ENCODE measurements at regions not wholly inside any gene's neighbourhood (a gene's known extent, or its start where the extent isn't known, plus 50 kb on each side); places are given as distances from the start of the nearest gene placed in this dataset.

GRCh38 chr3:28171962-28172361, 69.5 kb upstream of the CMC1 start:
- no peak for TF ChIP-seq EZH2 (IDR thresholded peaks at IDR 0.05; ENCODE audit: low read length, unreplicated experiment)
- no peak for TF ChIP-seq EZH2phosphoT487 (IDR thresholded peaks at IDR 0.05; ENCODE audit: borderline replicate concordance, low read length)
- TF ChIP-seq, protein P1, sequence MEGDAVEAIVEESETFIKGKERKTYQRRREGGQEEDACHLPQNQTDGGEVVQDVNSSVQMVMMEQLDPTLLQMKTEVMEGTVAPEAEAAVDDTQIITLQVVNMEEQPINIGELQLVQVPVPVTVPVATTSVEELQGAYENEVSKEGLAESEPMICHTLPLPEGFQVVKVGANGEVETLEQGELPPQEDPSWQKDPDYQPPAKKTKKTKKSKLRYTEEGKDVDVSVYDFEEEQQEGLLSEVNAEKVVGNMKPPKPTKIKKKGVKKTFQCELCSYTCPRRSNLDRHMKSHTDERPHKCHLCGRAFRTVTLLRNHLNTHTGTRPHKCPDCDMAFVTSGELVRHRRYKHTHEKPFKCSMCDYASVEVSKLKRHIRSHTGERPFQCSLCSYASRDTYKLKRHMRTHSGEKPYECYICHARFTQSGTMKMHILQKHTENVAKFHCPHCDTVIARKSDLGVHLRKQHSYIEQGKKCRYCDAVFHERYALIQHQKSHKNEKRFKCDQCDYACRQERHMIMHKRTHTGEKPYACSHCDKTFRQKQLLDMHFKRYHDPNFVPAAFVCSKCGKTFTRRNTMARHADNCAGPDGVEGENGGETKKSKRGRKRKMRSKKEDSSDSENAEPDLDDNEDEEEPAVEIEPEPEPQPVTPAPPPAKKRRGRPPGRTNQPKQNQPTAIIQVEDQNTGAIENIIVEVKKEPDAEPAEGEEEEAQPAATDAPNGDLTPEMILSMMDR (conservative IDR thresholded peaks at IDR 0.05; ENCODE audit: low read depth, low read length), result no peak
- no peaks in the 10 kb centered on the region for H3K4me1 ChIP-seq (ENCODE audit: insufficient read depth, low read length)
- H3K79me2 ChIP-seq (ENCODE audit: low read length), result no peaks in the 10 kb centered on the region
- H3K27me3 ChIP-seq (ENCODE audit: low read length), result no peaks in the 10 kb centered on the region
- H3K4me3 ChIP-seq (ENCODE audit: low read length), result no peak overlapping the region
- POLR2A ChIA-PET (ENCODE audit: unreplicated experiment), result no interaction called here
- no peaks in the 10 kb centered on the region for H3F3A ChIP-seq (ENCODE audit: low read length, unreplicated experiment)
- no peaks in the 10 kb centered on the region for H4K20me1 ChIP-seq (ENCODE audit: low read length)
- H3K9me2 ChIP-seq (replicated peaks; ENCODE audit: low read length), result no peaks in the 10 kb centered on the region
- intact Hi-C loops (cut with micrococcal nuclease), result no loop called here
- no peak overlapping the region for H3K4me2 ChIP-seq (ENCODE audit: low read length)
- no peak overlapping the region for H3K9ac ChIP-seq (ENCODE audit: low read length)
- no peak for ATAC-seq
- no peak overlapping the region for H2AFZ ChIP-seq (ENCODE audit: low read length)
- H3K36me3 ChIP-seq (ENCODE audit: low read depth, low read length), result no peaks in the 10 kb centered on the region
- no TSS peak for BruUV-seq (replicated peaks)
- no peak overlapping the region for H3K27ac ChIP-seq (ENCODE audit: low read length)
- H3K9me3 ChIP-seq (ENCODE audit: low read length), result no peaks in the 10 kb centered on the region
- CTCF ChIA-PET, result no interaction called here
- no peak for DNase-seq

DNA sequence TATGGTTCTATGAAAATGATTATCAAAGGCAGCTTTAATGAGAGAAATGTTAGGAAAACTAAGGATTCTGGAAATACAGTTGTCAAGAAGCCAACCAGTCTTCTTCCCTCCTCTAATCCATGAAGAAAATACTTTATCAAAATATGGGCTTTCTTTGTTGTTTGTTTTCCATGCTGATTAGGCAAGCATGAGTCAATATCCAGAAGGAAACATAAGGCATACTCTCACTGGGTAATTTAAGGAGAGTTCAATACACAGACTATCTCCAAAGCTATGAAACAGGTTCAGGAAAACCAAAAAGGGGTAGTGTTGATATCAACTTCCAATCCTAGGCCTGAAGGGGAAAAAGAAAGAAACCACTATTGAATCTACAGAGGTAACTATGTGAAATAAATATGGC, 68.7 kb upstream of the CMC1 start:
- H4K20me1 ChIP-seq (ENCODE audit: low read length), result no peaks in the 10 kb centered on the region
- no peak overlapping the region for H3K4me2 ChIP-seq (ENCODE audit: low read length)
- BruUV-seq (replicated peaks), result no TSS peak
- no peaks in the 10 kb centered on the region for H3K79me2 ChIP-seq (ENCODE audit: low read length)
- H3K4me1 ChIP-seq (ENCODE audit: insufficient read depth, low read length), result no peaks in the 10 kb centered on the region
- intact Hi-C loops (cut with micrococcal nuclease), result no loop called here
- H3K9me3 ChIP-seq (ENCODE audit: low read length), result no peaks in the 10 kb centered on the region
- ChIA-PET POLR2A (ENCODE audit: unreplicated experiment) (no interaction called here), CTCF (no interaction called here)
- no peak overlapping the region for H2AFZ ChIP-seq (ENCODE audit: low read length)
- H3K27ac ChIP-seq (ENCODE audit: low read length), result no peak overlapping the region
- H3K27me3 ChIP-seq (ENCODE audit: low read length), result no peaks in the 10 kb centered on the region
- DNase-seq (no peak), ATAC-seq (no peak)
- no peaks in the 10 kb centered on the region for H3K9me2 ChIP-seq (replicated peaks; ENCODE audit: low read length)
- no peak overlapping the region for H3K4me3 ChIP-seq (ENCODE audit: low read length)
- H3K36me3 ChIP-seq (ENCODE audit: low read depth, low read length), result no peaks in the 10 kb centered on the region
- no peaks in the 10 kb centered on the region for H3F3A ChIP-seq (ENCODE audit: low read length, unreplicated experiment)
- no peak for TF ChIP-seq EZH2 (IDR thresholded peaks at IDR 0.05; ENCODE audit: low read length, unreplicated experiment)
- no peak for TF ChIP-seq EZH2phosphoT487 (IDR thresholded peaks at IDR 0.05; ENCODE audit: borderline replicate concordance, low read length)
- TF ChIP-seq, protein P1 (conservative IDR thresholded peaks at IDR 0.05; ENCODE audit: low read depth, low read length), result no peak
- no peak overlapping the region for H3K9ac ChIP-seq (ENCODE audit: low read length)

DNA sequence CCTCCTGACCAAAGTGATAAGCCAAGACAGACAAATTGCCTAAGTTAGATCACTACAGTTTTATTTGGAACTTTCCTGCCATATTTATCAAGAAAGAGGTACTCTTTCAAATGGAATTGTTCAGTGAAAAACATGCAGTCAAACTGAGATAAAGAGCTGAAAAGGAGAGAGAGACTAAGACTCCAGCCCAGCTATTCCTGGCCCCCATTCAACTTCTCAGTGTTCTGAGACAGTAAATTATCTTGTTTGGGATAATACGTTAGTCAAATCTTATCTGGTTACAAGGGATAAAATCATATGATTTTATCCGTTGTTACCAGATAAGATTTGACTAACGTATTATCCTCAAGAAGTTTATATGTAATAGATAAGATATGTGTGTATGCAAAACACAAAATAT, 67.6 kb upstream of the CMC1 start:
- Histone ChIP-seq H3K36me3 (ENCODE audit: low read depth, low read length) (no peaks in the 10 kb centered on the region), H3K27ac (ENCODE audit: low read length) (no peak overlapping the region), H3K79me2 (ENCODE audit: low read length) (no peaks in the 10 kb centered on the region), H4K20me1 (ENCODE audit: low read length) (no peaks in the 10 kb centered on the region), H3K4me2 (ENCODE audit: low read length) (no peak overlapping the region), H3K4me1 (ENCODE audit: insufficient read depth, low read length) (no peaks in the 10 kb centered on the region), H2AFZ (ENCODE audit: low read length) (no peak overlapping the region), H3K4me3 (ENCODE audit: low read length) (no peak overlapping the region), H3K9me2 (replicated peaks; ENCODE audit: low read length) (no peaks in the 10 kb centered on the region), H3K9ac (ENCODE audit: low read length) (no peak overlapping the region), H3F3A (ENCODE audit: low read length, unreplicated experiment) (no peaks in the 10 kb centered on the region), H3K9me3 (ENCODE audit: low read length) (no peaks in the 10 kb centered on the region), H3K27me3 (ENCODE audit: low read length) (no peaks in the 10 kb centered on the region)
- TF ChIP-seq, protein P1 (conservative IDR thresholded peaks at IDR 0.05; ENCODE audit: low read depth, low read length), result no peak
- TF ChIP-seq EZH2 (IDR thresholded peaks at IDR 0.05; ENCODE audit: low read length, unreplicated experiment) (no peak), EZH2phosphoT487 (IDR thresholded peaks at IDR 0.05; ENCODE audit: borderline replicate concordance, low read length) (no peak)
- POLR2A ChIA-PET (ENCODE audit: unreplicated experiment), result no interaction called here
- no peak for DNase-seq
- intact Hi-C loops (cut with micrococcal nuclease), result no loop called here
- no TSS peak for BruUV-seq (replicated peaks)
- CTCF ChIA-PET, result no interaction called here
- ATAC-seq, result no peak

Measured in PC-3 (cell line).